Stimulated activated naive CD8-positive, alpha-beta T cell treated with anti-CD3 and anti-CD28 coated beads, Interleukin-15, amount 100 ng/mL, for 72 hours (primary cell): ENCODE measurements at regions not wholly inside any gene's neighbourhood (a gene's known extent, or its start where the extent isn't known, plus 50 kb on each side); places are given as distances from the start of the nearest gene placed in this dataset.
"Not testable (repeated sequence)": the region's sequence is repeated elsewhere in the genome, so short reads cannot be mapped to it uniquely, and the experiment has no call there.

Experiments used
- ATAC-seq: fragments of 150-1000 bp; cut with Tn5 transposase; 2 replicates; pipeline ENCODE4 v1.10.0; 2021; ENCODE audit warnings: mild to moderate bottlenecking, moderate library complexity
- DNase-seq, 2 donors: peaks; one replicate each; pipeline ENCODE4 v3.0.0; 2021 to 2022
- H3K27ac Mint-ChIP-seq, 2 donors: one replicate each; pipeline ENCODE4 v1.8.0; 2022; ENCODE audit warnings: mild to moderate bottlenecking in 2 of 2, mixed read lengths in 2 of 2, moderate library complexity in 2 of 2
- H3K27me3 Mint-ChIP-seq: one replicate; pipeline ENCODE4 v1.8.0; 2022; ENCODE audit warnings: mixed read lengths
- H3K4me1 Mint-ChIP-seq: one replicate; pipeline ENCODE4 v1.8.0; 2022; ENCODE audit warnings: mild to moderate bottlenecking, mixed read lengths
- H3K4me3 Mint-ChIP-seq, 2 donors: one replicate each; pipeline ENCODE4 v1.8.0; 2022; ENCODE audit warnings: mild to moderate bottlenecking in 2 of 2, mixed read lengths in 2 of 2, moderate library complexity in 1 of 2
- H3K9me3 Mint-ChIP-seq, 2 donors: one replicate each; pipeline ENCODE4 v1.8.0; 2022; ENCODE audit warnings: mixed read lengths in 2 of 2

- H3K9me3 Mint-ChIP-seq: peaks cover 19 to 21% of the 10 kb centered on the region in 2 donors
Measured at GRCh38 chr15:39013262-39013661, 448.6 kb upstream of the RASGRP1 start.

GRCh38 chr15:39014682-39015081 is 450.1 kb upstream of the RASGRP1 start:
- Mint-ChIP-seq H3K27me3 (peaks cover 24% of the 10 kb centered on the region), H3K9me3 (peaks cover 14 to 19% of the 10 kb centered on the region in 2 donors), H3K4me1 (no peaks in the 10 kb centered on the region), H3K27ac (no peak overlapping the region), H3K4me3 (no peak overlapping the region)
- ATAC-seq (no peak), DNase-seq (no peak)

More at GRCh38 chr15:39013262-39013661, 448.6 kb upstream of the RASGRP1 start:
- Mint-ChIP-seq H3K4me3 (no peak overlapping the region), H3K4me1 (no peaks in the 10 kb centered on the region), H3K27ac (peak overlapping the region in 1 of 2 donors; percentile 41), H3K27me3 (peaks cover 11% of the 10 kb centered on the region)
- no peak for DNase-seq
- ATAC-seq: no peak

GRCh38 chr15:39016706-39017105 is 452.1 kb upstream of the RASGRP1 start:
- H3K4me3 Mint-ChIP-seq: no peak overlapping the region
- H3K27ac Mint-ChIP-seq: no peak overlapping the region
- no peak for ATAC-seq
- no peaks in the 10 kb centered on the region for H3K4me1 Mint-ChIP-seq
- no peak for DNase-seq
- no peaks in the 10 kb centered on the region for H3K9me3 Mint-ChIP-seq
- H3K27me3 Mint-ChIP-seq: peaks cover 16% of the 10 kb centered on the region

- H3K4me3 Mint-ChIP-seq: no peak overlapping the region
- DNase-seq: no peak
- H3K4me1 Mint-ChIP-seq: no peaks in the 10 kb centered on the region
- no peaks in the 10 kb centered on the region for H3K9me3 Mint-ChIP-seq
- ATAC-seq: no peak
- peaks cover 29% of the 10 kb centered on the region for H3K27me3 Mint-ChIP-seq
- no peak overlapping the region for H3K27ac Mint-ChIP-seq
Measured at GRCh38 chr15:39018966-39019365, 454.4 kb upstream of the RASGRP1 start.

GRCh38 chr15:39021341-39021740 is 456.7 kb upstream of the RASGRP1 start:
- no peak for DNase-seq
- H3K27me3 Mint-ChIP-seq: peaks cover 39% of the 10 kb centered on the region
- H3K9me3 Mint-ChIP-seq: no peaks in the 10 kb centered on the region
- no peak for ATAC-seq
- H3K4me1 Mint-ChIP-seq: no peaks in the 10 kb centered on the region
- no peak overlapping the region for H3K27ac Mint-ChIP-seq
- H3K4me3 Mint-ChIP-seq: no peak overlapping the region

GRCh38 chr15:39022532-39023305 is 458.1 kb upstream of the RASGRP1 start:
- no peak for ATAC-seq
- Mint-ChIP-seq H3K4me1 (no peaks in the 10 kb centered on the region), H3K27me3 (peaks cover 39% of the 10 kb centered on the region), H3K9me3 (no peaks in the 10 kb centered on the region), H3K27ac (no peak overlapping the region), H3K4me3 (no peak overlapping the region)
- no peak for DNase-seq

- no peaks in the 10 kb centered on the region for H3K4me1 Mint-ChIP-seq
- no peaks in the 10 kb centered on the region for H3K9me3 Mint-ChIP-seq
- H3K27ac Mint-ChIP-seq: no peak overlapping the region
- H3K27me3 Mint-ChIP-seq: peaks cover 22% of the 10 kb centered on the region
- ATAC-seq (no peak), DNase-seq (no peak)
- H3K4me3 Mint-ChIP-seq: no peak overlapping the region
Measured at GRCh38 chr15:39025321-39025720, 460.7 kb upstream of the RASGRP1 start.

GRCh38 chr15:39025881-39026280 is 461.3 kb upstream of the RASGRP1 start:
- no peak for ATAC-seq
- Mint-ChIP-seq H3K4me3 (no peak overlapping the region), H3K4me1 (no peaks in the 10 kb centered on the region), H3K9me3 (no peaks in the 10 kb centered on the region), H3K27me3 (peaks cover 22% of the 10 kb centered on the region), H3K27ac (no peak overlapping the region)
- no peak for DNase-seq

GRCh38 chr15:39028069-39028468 is 463.5 kb upstream of the RASGRP1 start:
- H3K27me3 Mint-ChIP-seq: peaks cover 18% of the 10 kb centered on the region
- ATAC-seq: no peak
- no peaks in the 10 kb centered on the region for H3K4me1 Mint-ChIP-seq
- no peak overlapping the region for H3K4me3 Mint-ChIP-seq
- H3K9me3 Mint-ChIP-seq: no peaks in the 10 kb centered on the region
- no peak overlapping the region for H3K27ac Mint-ChIP-seq
- no peak for DNase-seq

GRCh38 chr15:39029741-39030140 is 465.1 kb upstream of the RASGRP1 start:
- Mint-ChIP-seq H3K4me3 (no peak overlapping the region), H3K4me1 (no peaks in the 10 kb centered on the region), H3K27me3 (peaks cover 2% of the 10 kb centered on the region), H3K27ac (no peak overlapping the region), H3K9me3 (no peaks in the 10 kb centered on the region)
- no peak for DNase-seq
- no peak for ATAC-seq

GRCh38 chr15:39030291-39031070 is 465.9 kb upstream of the RASGRP1 start:
- H3K4me3 Mint-ChIP-seq: no peak overlapping the region
- H3K27me3 Mint-ChIP-seq: peaks cover 6% of the 10 kb centered on the region
- H3K27ac Mint-ChIP-seq: peak overlapping the region in 1 of 2 donors; percentile 55
- peaks cover 0 to 3% of the 10 kb centered on the region in 2 donors for H3K9me3 Mint-ChIP-seq
- no peak for DNase-seq
- no peak for ATAC-seq
- no peaks in the 10 kb centered on the region for H3K4me1 Mint-ChIP-seq

- ATAC-seq (no peak), DNase-seq (no peak)
- H3K4me3 Mint-ChIP-seq: no peak overlapping the region
- no peak overlapping the region for H3K27ac Mint-ChIP-seq
- H3K4me1 Mint-ChIP-seq: no peaks in the 10 kb centered on the region
- H3K9me3 Mint-ChIP-seq: peaks cover 0 to 3% of the 10 kb centered on the region in 2 donors
- H3K27me3 Mint-ChIP-seq: peaks cover 7% of the 10 kb centered on the region
Measured at GRCh38 chr15:39031596-39031995, 467.0 kb upstream of the RASGRP1 start.

- Mint-ChIP-seq H3K4me3 (no peak overlapping the region), H3K27ac (no peak overlapping the region), H3K4me1 (no peaks in the 10 kb centered on the region), H3K27me3 (peaks cover 7% of the 10 kb centered on the region), H3K9me3 (peaks cover 0 to 3% of the 10 kb centered on the region in 2 donors)
- DNase-seq: no peak
- no peak for ATAC-seq
Measured at GRCh38 chr15:39034816-39035215, 470.2 kb upstream of the RASGRP1 start.

GRCh38 chr15:39037611-39038010 is 473.0 kb upstream of the RASGRP1 start:
- not testable (repeated sequence) for DNase-seq, ATAC-seq

GRCh38 chr15:39040861-39041260 is 476.2 kb upstream of the RASGRP1 start:
- Mint-ChIP-seq H3K27ac (no peak overlapping the region), H3K4me1 (no peaks in the 10 kb centered on the region)

More at GRCh38 chr15:39037611-39038010, 473.0 kb upstream of the RASGRP1 start:
- not testable (repeated sequence) for H3K4me3 Mint-ChIP-seq, H3K9me3 Mint-ChIP-seq, H3K4me1 Mint-ChIP-seq, H3K27ac Mint-ChIP-seq
- H3K27me3 Mint-ChIP-seq: peaks cover 21% of the 10 kb centered on the region

GRCh38 chr15:39041979-39042495 is 477.4 kb upstream of the RASGRP1 start:
- ATAC-seq (no peak), DNase-seq (no peak)
- Mint-ChIP-seq H3K27me3 (peaks cover 14% of the 10 kb centered on the region), H3K4me1 (no peaks in the 10 kb centered on the region), H3K4me3 (no peak overlapping the region), H3K9me3 (peaks cover 0 to 6% of the 10 kb centered on the region in 2 donors), H3K27ac (no peak overlapping the region)

More at GRCh38 chr15:39040861-39041260, 476.2 kb upstream of the RASGRP1 start:
- no peak overlapping the region for H3K4me3 Mint-ChIP-seq
- no peak for DNase-seq
- H3K9me3 Mint-ChIP-seq: no peaks in the 10 kb centered on the region
- H3K27me3 Mint-ChIP-seq: peaks cover 14% of the 10 kb centered on the region
- no peak for ATAC-seq
